ENCODE measurements at regions not wholly inside any gene's neighbourhood (a gene's known extent, or its start where the extent isn't known, plus 50 kb on each side); places are given as distances from the start of the nearest gene placed in this dataset.
"Not testable (repeated sequence)": the region's sequence is repeated elsewhere in the genome, so short reads cannot be mapped to it uniquely, and the experiment has no call there.

DNA sequence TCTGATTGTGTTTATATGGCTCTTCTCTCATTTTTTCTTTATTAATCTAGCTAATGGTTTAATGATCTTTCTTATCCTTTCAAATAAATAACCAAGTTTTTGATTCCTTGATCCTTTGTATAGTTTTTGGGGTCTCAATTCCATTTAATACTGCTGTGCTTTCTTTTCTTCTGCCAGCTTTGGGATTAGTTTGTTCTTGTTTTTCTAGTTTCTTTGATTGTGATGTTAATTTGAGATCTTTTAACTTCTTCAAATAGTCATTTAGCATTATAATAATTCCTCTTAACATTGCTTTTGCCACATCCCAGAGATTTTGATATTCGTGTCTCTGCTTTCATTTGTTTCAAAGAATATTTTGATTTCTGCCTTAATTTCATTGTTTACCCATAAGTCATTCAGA is 1126.6 kb downstream of the NAALADL2 start:
- POLR2A ChIA-PET: no interaction called here
- no peaks in the 10 kb centered on the region for H3K4me1 Mint-ChIP-seq
- DNase-seq (no peak), ATAC-seq (ENCODE audit: low read depth) (no peak)
- H3K36me3 Mint-ChIP-seq: no peaks in the 10 kb centered on the region
- H3K27me3 Mint-ChIP-seq: no peaks in the 10 kb centered on the region
- peaks cover 2% of the 10 kb centered on the region for H3K9me3 Mint-ChIP-seq
- H3K4me3 Mint-ChIP-seq: no peak overlapping the region
- H3K27ac Mint-ChIP-seq: no peak overlapping the region

DNA sequence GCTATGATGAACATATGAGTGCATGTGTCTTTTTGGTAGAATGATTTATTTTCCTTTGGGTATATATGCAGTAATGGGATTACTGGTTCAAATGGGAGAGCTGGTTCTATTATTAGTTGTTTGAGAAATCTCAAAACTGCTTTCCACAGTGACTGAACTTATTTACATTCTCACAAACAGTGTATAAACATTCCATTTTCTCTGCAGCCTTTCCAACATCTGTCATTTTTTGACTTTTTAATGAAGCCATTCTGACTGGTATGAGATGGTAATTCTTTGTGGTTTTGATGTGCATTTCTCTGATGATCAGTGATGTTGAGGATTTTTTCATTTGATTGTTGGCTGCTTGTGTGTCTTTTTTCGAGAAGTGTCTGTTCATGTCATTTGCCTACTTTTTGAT is 1124.2 kb downstream of the NAALADL2 start:
- H3K36me3 Mint-ChIP-seq: no peaks in the 10 kb centered on the region
- no peaks in the 10 kb centered on the region for H3K27me3 Mint-ChIP-seq
- H3K9me3 Mint-ChIP-seq: peaks cover 3% of the 10 kb centered on the region
- no peak overlapping the region for H3K4me3 Mint-ChIP-seq
- H3K4me1 Mint-ChIP-seq: no peaks in the 10 kb centered on the region
- DNase-seq (no peak), ATAC-seq (ENCODE audit: low read depth) (no peak)
- POLR2A ChIA-PET: no interaction called here
- no peak overlapping the region for H3K27ac Mint-ChIP-seq

DNA sequence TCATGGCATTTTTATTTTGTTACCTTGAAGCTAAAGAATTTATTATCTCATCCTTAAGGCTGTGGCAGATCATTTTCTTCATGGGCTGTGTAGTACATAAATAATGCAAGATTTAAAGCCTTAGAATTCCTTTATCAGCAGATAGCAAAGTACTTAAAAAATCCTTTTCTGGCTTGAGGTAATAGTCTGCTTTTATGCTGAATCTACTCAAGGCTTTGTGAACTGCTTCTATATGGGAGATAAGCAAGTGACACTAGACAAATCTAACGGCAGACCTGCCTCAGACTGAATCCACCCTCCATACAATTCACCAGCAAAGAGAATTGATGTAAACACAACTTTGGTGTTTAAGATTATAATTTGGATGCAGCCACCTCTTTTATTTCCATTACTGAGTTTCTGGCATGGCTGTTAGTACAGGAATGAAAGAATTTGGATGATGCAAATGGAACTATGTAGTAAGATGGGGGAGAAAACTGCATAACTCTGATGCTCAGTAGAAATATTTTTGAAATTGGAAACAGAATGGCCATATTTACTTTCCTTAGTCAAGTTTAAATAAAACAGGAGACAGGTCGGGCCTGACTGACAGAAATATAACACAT is 1121.5 kb downstream of the NAALADL2 start:
- Mint-ChIP-seq H3K36me3 (no peaks in the 10 kb centered on the region), H3K27me3 (no peaks in the 10 kb centered on the region), H3K9me3 (peaks cover 6% of the 10 kb centered on the region), H3K4me3 (no peak overlapping the region), H3K4me1 (no peaks in the 10 kb centered on the region), H3K27ac (no peak overlapping the region)
- POLR2A ChIA-PET: no interaction called here
- ATAC-seq (ENCODE audit: low read depth): no peak
- no peak for DNase-seq

DNA sequence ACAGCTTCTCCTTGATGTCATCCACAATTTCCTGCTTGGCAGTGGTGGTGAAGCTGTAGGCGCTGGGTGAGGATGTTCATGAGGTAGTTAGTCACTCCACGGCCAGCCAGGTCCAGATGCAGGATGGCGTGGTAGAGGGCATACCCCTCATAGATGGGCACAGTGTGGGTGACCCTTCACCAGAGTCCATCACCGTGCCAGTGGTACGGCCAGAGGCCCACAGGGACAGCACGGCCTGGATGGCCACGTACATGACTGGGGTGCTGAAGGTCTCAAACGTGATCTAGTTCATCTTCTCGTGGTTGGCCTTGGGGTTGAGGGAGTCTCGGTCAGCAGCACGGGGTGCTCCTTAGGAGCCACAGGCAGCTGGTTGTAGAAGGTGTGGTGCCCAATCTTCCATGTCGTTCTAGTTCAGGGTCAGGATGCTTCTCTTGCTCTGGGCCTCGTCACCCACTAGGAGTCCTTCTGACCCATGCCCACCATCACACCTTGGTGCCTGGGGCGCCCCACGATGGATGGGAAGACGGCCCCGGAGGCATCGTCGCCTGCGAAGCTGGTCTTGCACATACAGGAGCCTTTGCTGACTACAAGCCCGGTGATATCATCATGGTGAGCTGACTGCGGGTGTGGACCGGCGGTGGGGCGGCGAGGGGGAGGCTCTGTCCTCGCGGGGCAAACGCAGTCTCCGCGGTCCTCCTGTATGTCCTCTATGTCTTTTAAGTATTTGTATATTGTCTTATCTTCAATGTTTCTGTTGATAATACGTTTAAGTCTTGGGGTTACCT is 1119.0 kb downstream of the NAALADL2 start:
- Mint-ChIP-seq H3K9me3 (peaks cover 6% of the 10 kb centered on the region), H3K4me1 (no peaks in the 10 kb centered on the region), H3K27ac (no peak overlapping the region), H3K27me3 (no peaks in the 10 kb centered on the region), H3K4me3 (no peak overlapping the region), H3K36me3 (no peaks in the 10 kb centered on the region)
- ATAC-seq (ENCODE audit: low read depth) (no peak), DNase-seq (no peak)
- POLR2A ChIA-PET: no interaction called here

DNA sequence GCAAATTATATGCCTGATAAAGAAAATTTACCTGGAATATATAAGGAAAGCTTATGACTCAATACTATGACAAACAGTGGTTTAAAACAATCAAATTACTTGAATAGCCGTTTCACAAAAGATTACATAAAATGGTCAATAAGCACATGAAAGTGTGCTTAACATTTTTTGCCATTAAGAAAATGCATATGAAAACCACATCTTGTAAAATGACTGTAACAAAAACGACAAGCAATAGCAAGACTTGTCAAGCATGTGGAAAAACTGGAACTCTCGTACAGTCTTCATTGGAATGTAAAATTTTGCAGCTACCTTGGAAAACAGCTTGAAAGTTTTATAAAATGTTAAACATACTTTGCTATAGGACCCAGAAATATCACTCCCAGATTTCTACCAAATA is 1110.3 kb downstream of the NAALADL2 start:
- DNase-seq (no peak), ATAC-seq (ENCODE audit: low read depth) (no peak)
- POLR2A ChIA-PET: no interaction called here
- no peak overlapping the region for H3K4me3 Mint-ChIP-seq
- no peaks in the 10 kb centered on the region for H3K36me3 Mint-ChIP-seq
- no peaks in the 10 kb centered on the region for H3K27me3 Mint-ChIP-seq
- H3K9me3 Mint-ChIP-seq: peaks cover 5% of the 10 kb centered on the region
- no peak overlapping the region for H3K27ac Mint-ChIP-seq
- H3K4me1 Mint-ChIP-seq: no peaks in the 10 kb centered on the region

DNA sequence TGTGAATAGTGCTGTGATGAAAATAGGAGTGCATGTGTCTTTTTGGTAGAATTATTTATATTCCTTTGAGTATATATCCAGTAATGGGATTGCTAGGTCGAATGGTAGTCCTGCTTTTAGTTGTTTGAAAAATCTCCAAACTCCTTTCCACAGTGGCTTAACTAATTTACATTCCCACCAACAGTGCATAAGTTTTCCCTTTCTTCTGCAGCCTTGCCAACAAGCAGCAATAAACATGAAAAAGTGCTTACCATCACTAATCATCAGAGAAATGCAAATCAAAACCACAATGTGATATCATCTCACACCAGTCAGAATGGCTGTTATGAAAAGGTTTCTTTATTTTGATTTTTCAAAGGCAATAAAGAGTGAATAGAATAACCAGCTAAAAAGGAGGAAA is 1105.9 kb downstream of the NAALADL2 start:
- no peaks in the 10 kb centered on the region for H3K27me3 Mint-ChIP-seq
- no peak overlapping the region for H3K27ac Mint-ChIP-seq

DNA sequence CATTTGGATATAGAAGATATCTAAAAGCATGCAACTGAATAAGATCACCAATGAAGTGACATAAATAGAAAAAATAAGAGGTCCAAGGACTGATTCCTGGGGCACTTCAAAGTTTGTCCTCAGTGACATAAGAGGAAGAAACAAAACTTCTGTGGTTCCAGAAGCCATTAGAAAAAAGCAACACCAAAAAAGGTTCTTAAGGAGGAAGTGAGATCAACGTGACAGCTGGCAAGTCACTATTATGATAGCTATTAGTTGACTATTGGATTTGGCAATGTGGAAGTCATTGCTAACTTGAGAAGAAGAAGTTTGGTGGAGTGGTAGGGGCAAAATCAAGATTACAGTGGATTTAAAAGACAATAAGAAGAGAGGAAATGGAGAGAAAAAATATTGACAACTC is 1098.3 kb downstream of the NAALADL2 start:
- Mint-ChIP-seq H3K4me1 (no peaks in the 10 kb centered on the region), H3K27me3 (no peaks in the 10 kb centered on the region), H3K36me3 (no peaks in the 10 kb centered on the region), H3K27ac (no peak overlapping the region), H3K9me3 (peaks cover 6% of the 10 kb centered on the region), H3K4me3 (no peak overlapping the region)
- POLR2A ChIA-PET: no interaction called here
- ATAC-seq (ENCODE audit: low read depth): no peak
- DNase-seq: no peak

More for the DNA sequence above, 1105.9 kb downstream of the NAALADL2 start:
- Mint-ChIP-seq H3K4me3 (no peak overlapping the region), H3K4me1 (no peaks in the 10 kb centered on the region), H3K36me3 (no peaks in the 10 kb centered on the region), H3K9me3 (peaks cover 8% of the 10 kb centered on the region)
- POLR2A ChIA-PET: no interaction called here
- ATAC-seq (ENCODE audit: low read depth) (no peak), DNase-seq (no peak)

DNA sequence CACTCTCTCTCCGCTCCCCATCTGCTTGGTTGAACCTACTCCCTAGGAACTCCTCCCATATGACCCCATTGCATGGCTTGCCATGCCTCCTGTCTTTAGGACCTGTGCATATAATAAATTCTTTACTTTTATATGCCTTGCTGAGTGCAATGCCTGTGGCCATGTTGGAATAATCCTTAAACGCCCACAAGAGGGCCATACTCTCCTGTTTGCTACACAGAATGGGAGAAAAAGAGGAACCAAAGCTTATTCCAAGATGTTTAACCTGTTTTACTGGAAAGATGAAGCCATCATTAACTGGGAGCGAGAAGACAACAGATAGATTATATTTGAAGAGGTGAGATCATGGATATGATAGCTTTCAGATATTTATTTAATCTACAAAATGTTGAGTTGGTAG is 1097.8 kb downstream of the NAALADL2 start:
- Mint-ChIP-seq H3K4me3 (no peak overlapping the region), H3K27ac (no peak overlapping the region), H3K36me3 (no peaks in the 10 kb centered on the region), H3K27me3 (no peaks in the 10 kb centered on the region), H3K9me3 (peaks cover 6% of the 10 kb centered on the region), H3K4me1 (no peaks in the 10 kb centered on the region)
- DNase-seq (no peak), ATAC-seq (ENCODE audit: low read depth) (no peak)
- POLR2A ChIA-PET: no interaction called here

DNA sequence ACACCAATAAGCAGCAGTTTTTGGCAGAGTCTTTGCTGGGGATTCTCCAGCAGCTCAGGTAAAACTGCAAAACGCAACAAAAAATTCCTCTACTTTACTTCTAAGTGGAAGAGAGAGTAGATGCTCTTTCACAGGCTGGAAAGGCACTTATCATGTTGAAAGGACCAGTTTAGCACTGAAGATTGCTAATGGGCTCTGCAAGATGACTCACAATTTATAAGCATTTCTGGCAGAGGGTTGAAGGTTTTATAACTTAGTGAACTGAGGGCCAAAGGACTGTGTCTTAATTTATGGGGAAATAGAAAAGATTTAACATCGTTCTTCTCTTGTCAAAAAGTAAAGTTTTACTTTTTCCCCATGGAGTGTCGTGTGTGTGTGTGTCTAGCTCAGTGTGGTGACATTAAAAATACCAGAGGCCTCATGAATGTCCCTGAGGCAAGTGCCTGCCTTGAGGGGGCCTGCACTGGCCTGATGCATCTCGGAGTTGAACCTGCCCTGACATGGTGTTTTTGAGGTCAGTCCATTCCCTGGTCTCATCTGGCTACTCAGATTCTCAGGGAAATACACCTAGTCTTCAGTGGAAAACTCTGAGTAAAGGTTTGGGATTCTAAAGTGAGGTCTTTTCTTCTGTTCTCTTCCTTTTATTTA is 1092.0 kb downstream of the NAALADL2 start:
- no peaks in the 10 kb centered on the region for H3K36me3 Mint-ChIP-seq
- ATAC-seq (ENCODE audit: low read depth) (no peak), DNase-seq (no peak)
- H3K4me3 Mint-ChIP-seq: no peak overlapping the region
- peaks cover 4% of the 10 kb centered on the region for H3K9me3 Mint-ChIP-seq
- H3K27me3 Mint-ChIP-seq: no peaks in the 10 kb centered on the region
- H3K27ac Mint-ChIP-seq: no peak overlapping the region
- no peaks in the 10 kb centered on the region for H3K4me1 Mint-ChIP-seq
- POLR2A ChIA-PET: no interaction called here

DNA sequence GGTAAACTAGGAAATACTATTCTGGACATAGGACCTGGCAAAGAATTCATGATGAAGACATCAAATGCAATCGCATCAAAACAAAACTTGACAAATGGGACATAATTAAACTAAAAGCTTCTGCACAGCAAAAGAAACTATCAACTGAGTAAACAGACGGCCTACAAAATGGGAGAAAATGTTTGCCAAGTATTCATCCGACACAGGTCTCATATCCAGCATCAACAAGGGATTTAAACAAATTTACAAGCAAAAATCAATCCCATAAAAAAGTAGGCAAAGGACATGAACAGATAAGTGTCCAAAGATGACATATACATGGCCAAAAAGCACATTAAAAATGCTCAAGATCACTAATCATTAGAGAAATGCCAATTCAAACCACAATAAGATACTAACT is 1088.9 kb downstream of the NAALADL2 start:
- Mint-ChIP-seq H3K4me3 (no peak overlapping the region), H3K36me3 (no peaks in the 10 kb centered on the region), H3K27me3 (no peaks in the 10 kb centered on the region), H3K9me3 (peaks cover 8% of the 10 kb centered on the region), H3K27ac (no peak overlapping the region), H3K4me1 (no peaks in the 10 kb centered on the region)
- POLR2A ChIA-PET: no interaction called here
- no peak for ATAC-seq (ENCODE audit: low read depth)
- no peak for DNase-seq

DNA sequence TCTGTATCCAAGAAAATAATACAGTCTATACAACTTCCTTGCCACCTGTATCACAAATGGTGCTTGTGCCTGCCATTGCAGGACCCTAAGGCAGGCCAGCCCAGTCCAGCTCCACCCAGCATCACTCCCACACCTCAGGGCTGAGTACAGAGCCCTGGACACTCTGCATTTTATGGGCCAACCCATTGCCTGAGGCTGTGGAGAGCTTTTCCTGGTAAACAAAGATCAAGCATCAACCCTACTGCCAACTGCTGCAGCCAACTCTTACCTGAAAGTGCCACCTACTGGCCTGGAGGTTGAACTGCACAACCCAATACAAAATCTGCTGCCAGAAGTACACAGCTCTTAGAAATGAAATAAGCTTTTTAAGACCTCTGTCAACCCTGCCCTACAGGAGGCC is 1082.2 kb downstream of the NAALADL2 start:
- Mint-ChIP-seq H3K4me1 (no peaks in the 10 kb centered on the region), H3K36me3 (no peaks in the 10 kb centered on the region), H3K27ac (no peak overlapping the region), H3K9me3 (peaks cover 7% of the 10 kb centered on the region), H3K27me3 (no peaks in the 10 kb centered on the region), H3K4me3 (no peak overlapping the region)
- no peak for ATAC-seq (ENCODE audit: low read depth)
- no peak for DNase-seq
- POLR2A ChIA-PET: no interaction called here

DNA sequence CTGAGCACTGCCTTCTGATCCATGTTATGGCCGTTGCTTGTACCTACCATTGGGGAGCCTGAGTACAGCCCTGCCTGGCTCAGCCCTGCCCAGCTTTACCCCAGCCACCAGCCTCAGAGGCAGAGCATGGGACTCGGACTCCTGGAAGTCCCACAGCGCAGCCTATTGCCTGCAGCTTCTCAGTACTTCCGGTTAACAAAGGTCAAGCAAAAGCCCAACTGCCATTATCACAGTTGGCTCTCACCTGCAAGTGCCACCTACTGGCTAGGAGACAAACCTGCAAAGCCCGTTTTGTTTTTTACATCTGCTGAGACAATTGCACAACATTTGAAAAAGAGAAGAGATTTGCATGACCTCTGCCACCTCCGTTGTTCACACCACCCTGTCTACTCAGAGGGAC is 1081.7 kb downstream of the NAALADL2 start:
- no peak for ATAC-seq (ENCODE audit: low read depth)
- Mint-ChIP-seq H3K4me3 (no peak overlapping the region), H3K4me1 (no peaks in the 10 kb centered on the region), H3K9me3 (peaks cover 4% of the 10 kb centered on the region), H3K36me3 (no peaks in the 10 kb centered on the region), H3K27me3 (no peaks in the 10 kb centered on the region), H3K27ac (no peak overlapping the region)
- POLR2A ChIA-PET: no interaction called here
- no peak for DNase-seq

DNA sequence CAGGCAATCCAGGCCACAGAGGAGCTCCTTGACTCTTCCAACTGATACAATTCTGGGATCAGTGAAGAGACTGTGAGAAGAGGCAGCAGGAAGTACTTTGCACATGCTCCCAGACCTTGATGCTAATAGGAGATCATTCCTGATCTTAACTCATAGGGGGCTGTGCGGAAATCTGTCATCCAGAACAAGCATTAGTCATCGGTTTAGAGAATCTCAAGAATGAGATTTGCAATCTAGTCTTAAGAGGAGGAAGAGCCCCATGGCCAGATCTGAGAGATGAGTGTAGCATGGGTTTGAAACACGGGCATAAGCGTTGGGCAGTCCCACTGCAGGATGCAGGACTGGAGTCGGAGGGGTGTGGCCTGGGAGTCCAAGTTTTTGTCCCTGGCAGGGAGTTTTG is 1081.1 kb downstream of the NAALADL2 start:
- peaks cover 2% of the 10 kb centered on the region for H3K9me3 Mint-ChIP-seq
- no peak overlapping the region for H3K27ac Mint-ChIP-seq
- no peaks in the 10 kb centered on the region for H3K27me3 Mint-ChIP-seq

DNA sequence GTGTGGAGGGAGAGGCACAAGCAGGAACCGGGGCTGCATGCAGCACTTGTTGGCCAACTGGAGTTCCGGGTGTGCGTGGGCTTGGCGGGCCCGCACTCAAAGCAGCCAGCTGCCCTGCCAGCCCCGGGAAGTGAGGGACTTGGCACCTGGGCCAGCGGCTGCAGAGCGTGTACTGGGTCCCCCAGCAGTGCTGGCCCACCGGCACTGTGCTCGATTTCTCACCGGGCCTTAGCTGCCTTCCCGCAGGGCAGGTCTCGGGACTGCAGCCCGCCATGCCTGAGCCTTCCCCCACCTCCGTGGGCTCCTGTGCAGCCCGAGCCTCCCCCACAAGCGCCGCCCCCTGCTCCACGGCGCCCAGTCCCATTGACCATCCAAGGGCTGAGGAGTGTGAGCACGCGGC is 1078.2 kb downstream of the NAALADL2 start:
- H3K36me3 Mint-ChIP-seq; H3K27ac Mint-ChIP-seq; DNase-seq; H3K4me1 Mint-ChIP-seq; POLR2A ChIA-PET; H3K9me3 Mint-ChIP-seq; H3K27me3 Mint-ChIP-seq; ATAC-seq (ENCODE audit: low read depth); H3K4me3 Mint-ChIP-seq: not testable (repeated sequence)

More for the DNA sequence above, 1081.1 kb downstream of the NAALADL2 start:
- Mint-ChIP-seq H3K36me3 (no peaks in the 10 kb centered on the region), H3K4me3 (no peak overlapping the region), H3K4me1 (no peaks in the 10 kb centered on the region)
- POLR2A ChIA-PET: no interaction called here
- DNase-seq (no peak), ATAC-seq (ENCODE audit: low read depth) (no peak)
